ENCODE measurements at regions not wholly inside any gene's neighbourhood (a gene's known extent, or its start where the extent isn't known, plus 50 kb on each side); places are given as distances from the start of the nearest gene placed in this dataset.

DNA sequence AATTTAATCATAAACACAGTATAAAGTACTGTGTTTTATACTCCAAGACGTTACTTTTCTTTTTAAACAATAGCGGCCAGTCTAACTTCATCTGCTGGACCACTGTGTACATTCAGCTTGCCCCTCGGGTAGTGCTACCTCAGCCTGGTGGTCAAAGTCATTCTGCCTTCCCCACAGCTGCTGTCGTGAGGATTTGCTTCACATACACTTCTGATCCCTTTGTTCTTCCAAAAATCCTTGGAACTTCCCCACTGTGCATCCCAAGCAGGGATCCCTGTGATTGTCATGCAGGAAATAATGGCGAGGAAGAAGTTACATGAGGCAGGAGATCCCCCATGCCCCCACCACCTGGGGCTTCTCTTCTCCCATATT is 234.9 kb upstream of the STARD13 start:
- H3K4me1 Mint-ChIP-seq (ENCODE audit: low read depth): peaks cover 61% of the 10 kb centered on the region
- no peaks in the 10 kb centered on the region for H3K27me3 Mint-ChIP-seq (ENCODE audit: insufficient read depth)
- no peaks in the 10 kb centered on the region for H3K9me3 Mint-ChIP-seq
- H3K27ac Mint-ChIP-seq: peak overlapping the region; percentile 82
- no peaks in the 10 kb centered on the region; the same call in 1 of the 2 replicates for H3K36me3 Mint-ChIP-seq (ENCODE audit: low read depth)
- no peak for DNase-seq
- TF ChIP-seq CTCF (IDR thresholded peaks at IDR 0.05): no peak
- H3K4me3 Mint-ChIP-seq: no peak overlapping the region; the same call in 1 of the 2 replicates

GRCh38 chr13:33524086-33524485 is 238.5 kb upstream of the STARD13 start:
- Mint-ChIP-seq H3K4me3 (no peak overlapping the region), H3K27me3 (ENCODE audit: insufficient read depth) (no peaks in the 10 kb centered on the region; the same call in 1 of the 2 replicates), H3K9me3 (no peaks in the 10 kb centered on the region), H3K27ac (peak overlapping the region; percentile 49), H3K4me1 (ENCODE audit: low read depth) (peaks cover 54% of the 10 kb centered on the region), H3K36me3 (ENCODE audit: low read depth) (no peaks in the 10 kb centered on the region; the same call in 1 of the 2 replicates)
- TF ChIP-seq CTCF (IDR thresholded peaks at IDR 0.05): no peak
- DNase-seq: peak; percentile 83

DNA sequence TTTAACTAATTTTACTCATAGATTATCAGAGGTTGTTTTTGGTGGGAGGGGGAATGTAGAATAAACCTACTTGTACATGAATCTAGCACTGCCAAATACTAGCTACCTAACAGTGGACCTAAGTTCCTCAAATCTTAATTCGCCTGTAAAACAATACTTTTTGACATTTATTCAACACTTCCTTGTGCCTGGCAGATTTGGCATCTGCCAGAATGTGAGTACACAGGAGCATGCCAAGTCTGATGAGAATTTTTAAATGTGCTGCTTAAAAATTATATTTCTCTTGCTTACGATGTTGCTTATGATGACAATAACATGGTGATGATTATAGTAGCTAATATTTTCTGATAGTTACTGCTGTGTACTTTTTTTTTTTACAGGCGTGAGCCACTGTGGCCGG is 240.2 kb upstream of the STARD13 start:
- Mint-ChIP-seq H3K4me1 (ENCODE audit: low read depth) (peaks cover 37% of the 10 kb centered on the region), H3K4me3 (no peak overlapping the region), H3K27ac (no peak overlapping the region), H3K36me3 (ENCODE audit: low read depth) (no peaks in the 10 kb centered on the region; the same call in 1 of the 2 replicates), H3K9me3 (no peaks in the 10 kb centered on the region), H3K27me3 (ENCODE audit: insufficient read depth) (no peaks in the 10 kb centered on the region; the same call in 1 of the 2 replicates)
- no peak for DNase-seq
- TF ChIP-seq CTCF (IDR thresholded peaks at IDR 0.05): no peak

DNA sequence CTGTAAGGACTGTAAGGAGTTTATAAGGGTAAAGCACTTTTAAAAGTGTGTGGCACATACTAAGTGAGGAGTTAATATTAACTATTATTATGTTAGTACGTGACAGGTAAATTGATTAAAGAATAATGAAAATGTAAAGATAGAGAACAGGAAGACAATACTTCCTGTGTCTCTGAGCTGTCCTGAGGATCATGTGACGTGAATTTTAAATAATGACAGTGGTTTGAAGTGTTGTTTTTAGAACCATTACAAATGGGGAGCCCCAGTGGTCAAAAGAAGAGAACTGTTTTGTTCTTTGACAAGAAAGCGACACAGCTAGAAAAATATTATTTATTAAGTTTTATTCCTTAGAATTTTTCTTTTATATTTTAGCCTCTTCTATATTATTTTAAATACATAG is 241.2 kb upstream of the STARD13 start:
- TF ChIP-seq CTCF (IDR thresholded peaks at IDR 0.05): no peak
- Mint-ChIP-seq H3K4me1 (ENCODE audit: low read depth) (peaks cover 28% of the 10 kb centered on the region), H3K4me3 (no peak overlapping the region), H3K27ac (no peak overlapping the region), H3K9me3 (no peaks in the 10 kb centered on the region), H3K36me3 (ENCODE audit: low read depth) (no peaks in the 10 kb centered on the region; the same call in 1 of the 2 replicates), H3K27me3 (ENCODE audit: insufficient read depth) (no peaks in the 10 kb centered on the region; the same call in none of the 2 replicates)
- DNase-seq: no peak

- Mint-ChIP-seq H3K9me3 (no peaks in the 10 kb centered on the region), H3K4me3 (no peak overlapping the region), H3K36me3 (ENCODE audit: low read depth) (no peaks in the 10 kb centered on the region; the same call in 1 of the 2 replicates), H3K4me1 (ENCODE audit: low read depth) (peaks cover 13% of the 10 kb centered on the region), H3K27me3 (ENCODE audit: insufficient read depth) (no peaks in the 10 kb centered on the region; the same call in none of the 2 replicates), H3K27ac (no peak overlapping the region)
- DNase-seq: no peak
- TF ChIP-seq CTCF (IDR thresholded peaks at IDR 0.05): no peak
Measured at GRCh38 chr13:33528896-33529295, 243.3 kb upstream of the STARD13 start.

GRCh38 chr13:33531484-33531883 is 245.9 kb upstream of the STARD13 start:
- Mint-ChIP-seq H3K4me3 (no peak overlapping the region), H3K27ac (no peak overlapping the region), H3K4me1 (ENCODE audit: low read depth) (peaks cover 11% of the 10 kb centered on the region), H3K36me3 (ENCODE audit: low read depth) (no peaks in the 10 kb centered on the region; the same call in 1 of the 2 replicates), H3K27me3 (ENCODE audit: insufficient read depth) (no peaks in the 10 kb centered on the region; the same call in none of the 2 replicates), H3K9me3 (no peaks in the 10 kb centered on the region)
- TF ChIP-seq CTCF (IDR thresholded peaks at IDR 0.05): no peak
- DNase-seq: no peak
